NB4 (cell line): ENCODE measurements at regions not wholly inside any gene's neighbourhood (a gene's known extent, or its start where the extent isn't known, plus 50 kb on each side); places are given as distances from the start of the nearest gene placed in this dataset.

Experiments used
- POLR2A ChIP-seq: IDR thresholded peaks from 2 replicates; pipeline ENCODE4 v1.6.1; 2011; ENCODE audit warnings: mild to moderate bottlenecking; ENCODE audit not compliant: insufficient read length; ENCODE audit errors: extremely low read depth
- TF ChIP-seq, protein P1 (sequence below): IDR thresholded peaks from one replicate; pipeline ENCODE4 v1.5.1; 2012; ENCODE audit warnings: low read depth, low read length
- TF ChIP-seq, protein P2 (sequence below): IDR thresholded peaks from 2 replicates; pipeline ENCODE4 v1.6.1; 2011; ENCODE audit warnings: low read depth, low read length

GRCh38 chr7:45292481-45292880 is 134.9 kb downstream of the RAMP3 start:
- TF ChIP-seq, protein P1, sequence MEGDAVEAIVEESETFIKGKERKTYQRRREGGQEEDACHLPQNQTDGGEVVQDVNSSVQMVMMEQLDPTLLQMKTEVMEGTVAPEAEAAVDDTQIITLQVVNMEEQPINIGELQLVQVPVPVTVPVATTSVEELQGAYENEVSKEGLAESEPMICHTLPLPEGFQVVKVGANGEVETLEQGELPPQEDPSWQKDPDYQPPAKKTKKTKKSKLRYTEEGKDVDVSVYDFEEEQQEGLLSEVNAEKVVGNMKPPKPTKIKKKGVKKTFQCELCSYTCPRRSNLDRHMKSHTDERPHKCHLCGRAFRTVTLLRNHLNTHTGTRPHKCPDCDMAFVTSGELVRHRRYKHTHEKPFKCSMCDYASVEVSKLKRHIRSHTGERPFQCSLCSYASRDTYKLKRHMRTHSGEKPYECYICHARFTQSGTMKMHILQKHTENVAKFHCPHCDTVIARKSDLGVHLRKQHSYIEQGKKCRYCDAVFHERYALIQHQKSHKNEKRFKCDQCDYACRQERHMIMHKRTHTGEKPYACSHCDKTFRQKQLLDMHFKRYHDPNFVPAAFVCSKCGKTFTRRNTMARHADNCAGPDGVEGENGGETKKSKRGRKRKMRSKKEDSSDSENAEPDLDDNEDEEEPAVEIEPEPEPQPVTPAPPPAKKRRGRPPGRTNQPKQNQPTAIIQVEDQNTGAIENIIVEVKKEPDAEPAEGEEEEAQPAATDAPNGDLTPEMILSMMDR = no peak
- no peak for TF ChIP-seq POLR2A
- TF ChIP-seq, protein P2, sequence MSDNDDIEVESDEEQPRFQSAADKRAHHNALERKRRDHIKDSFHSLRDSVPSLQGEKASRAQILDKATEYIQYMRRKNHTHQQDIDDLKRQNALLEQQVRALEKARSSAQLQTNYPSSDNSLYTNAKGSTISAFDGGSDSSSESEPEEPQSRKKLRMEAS = no peak
